Ovary (tissue), 7 donors: ENCODE measurements at regions not wholly inside any gene's neighbourhood (a gene's known extent, or its start where the extent isn't known, plus 50 kb on each side); places are given as distances from the start of the nearest gene placed in this dataset.

Experiments used
- DNase-seq, 5 donors: peaks; one replicate each; pipeline ENCODE4 v3.0.0-alpha.2; 2019 to 2020
- H3K27ac ChIP-seq, 2 donors: fragments of 200-600 bp; one replicate each; pipeline versions ENCODE4 v1.5.1 to v1.8.0; 2019 to 2022
- H3K27me3 ChIP-seq: fragments of 200-600 bp; one replicate; pipeline ENCODE4 v1.8.0; 2022
- H3K36me3 ChIP-seq: fragments of 200-600 bp; sonication (generic); one replicate; pipeline ENCODE4 v1.5.1; 2019
- H3K4me1 ChIP-seq: one replicate; pipeline ENCODE4 v1.8.1; 2013; ENCODE audit warnings: mild to moderate bottlenecking, moderate library complexity; ENCODE audit not compliant: insufficient read depth
- H3K4me3 ChIP-seq: fragments of 200-600 bp; sonication (generic); one replicate; pipeline ENCODE4 v1.5.1; 2017
- H3K9me3 ChIP-seq, 2 donors: fragments of 200-600 bp in 1 of 2; sonication (generic) in 1 of 2; one replicate each; pipeline versions ENCODE4 v1.5.1 to v1.8.1; 2013 to 2019; ENCODE audit warnings: mild to moderate bottlenecking in 1 of 2, moderate library complexity in 1 of 2
- EP300 ChIP-seq: sonication (generic); formaldehyde crosslinking; IDR thresholded peaks from one replicate; pipeline ENCODE4 v1.6.1; 2017; ENCODE audit warnings: antibody characterized with exemption
- POLR2A ChIP-seq: fragments of 450-650 bp; IDR thresholded peaks from one replicate; pipeline ENCODE4 v1.6.1; 2017; ENCODE audit warnings: antibody characterized with exemption, mild to moderate bottlenecking, moderate library complexity
- WGBS, 3 donors: extraction: QIAGEN DNeasy Blood & Tissue Kit in 1 of 3; methylation state at CpG; one replicate each; pipeline versions ENCODE4 v1.1.5 to v1.1.7; 2013 to 2017; 5-methylcytosine and 5-hydroxymethylcytosine counted together
- intact Hi-C, 4 donors: fragments of 100-400 bp; cut with DNase I; formaldehyde crosslinking; loops; one replicate each; pipeline versions ENCODE4 v1.11.0 to v1.15.1; 2022 to 2023
- TF ChIP-seq, protein P1 (sequence below), 3 donors: fragments of 450-650 bp in 2 of 3; fragments of 200-600 bp in 1 of 3; IDR thresholded peaks; one replicate each; pipeline versions ENCODE4 v1.5.1 to v1.8.0; 2016 to 2022; ENCODE audit warnings: antibody characterized with exemption in 3 of 3, mild to moderate bottlenecking in 1 of 3
- donor health status: DM: no; HTN: no; CAD: no; lungs with moderate emphysema.
- donor health status: DM: no; HTN: no; CAD: no.
- donor health status: Bipolar disorder and iron deficiency.
- donor health status: DM: no; HTN: no; CAD: no.
- donor health status: DM: yes; HTN: yes; CAD: no.

DNA sequence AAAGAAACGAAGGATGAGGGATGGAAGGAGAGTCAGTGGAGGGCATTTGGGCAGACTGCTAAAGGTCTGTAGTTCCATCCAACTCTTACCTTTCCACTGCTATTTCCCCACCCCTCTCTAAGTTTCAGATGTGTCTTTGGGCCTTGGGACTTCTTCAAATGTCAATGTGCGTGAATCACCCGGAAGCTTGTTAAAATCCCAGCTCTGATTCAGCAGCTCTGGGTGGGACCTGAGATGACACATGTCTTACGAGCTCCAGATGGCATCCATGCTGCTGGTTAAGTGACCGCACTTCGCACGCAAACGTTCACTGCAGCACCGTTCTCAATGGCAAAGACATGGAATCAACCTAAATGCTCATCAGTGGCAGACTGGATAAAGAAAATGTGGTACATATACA lies 309.9 kb downstream of the VRK1 start:
- Histone ChIP-seq H3K27me3 (no peaks in the 10 kb centered on the region), H3K4me3 (no peak overlapping the region), H3K9me3 (no peaks in the 10 kb centered on the region), H3K27ac (no peak overlapping the region), H3K36me3 (no peaks in the 10 kb centered on the region), H3K4me1 (no peaks in the 10 kb centered on the region)
- intact Hi-C loops, result no loop called here
- TF ChIP-seq, protein P1, sequence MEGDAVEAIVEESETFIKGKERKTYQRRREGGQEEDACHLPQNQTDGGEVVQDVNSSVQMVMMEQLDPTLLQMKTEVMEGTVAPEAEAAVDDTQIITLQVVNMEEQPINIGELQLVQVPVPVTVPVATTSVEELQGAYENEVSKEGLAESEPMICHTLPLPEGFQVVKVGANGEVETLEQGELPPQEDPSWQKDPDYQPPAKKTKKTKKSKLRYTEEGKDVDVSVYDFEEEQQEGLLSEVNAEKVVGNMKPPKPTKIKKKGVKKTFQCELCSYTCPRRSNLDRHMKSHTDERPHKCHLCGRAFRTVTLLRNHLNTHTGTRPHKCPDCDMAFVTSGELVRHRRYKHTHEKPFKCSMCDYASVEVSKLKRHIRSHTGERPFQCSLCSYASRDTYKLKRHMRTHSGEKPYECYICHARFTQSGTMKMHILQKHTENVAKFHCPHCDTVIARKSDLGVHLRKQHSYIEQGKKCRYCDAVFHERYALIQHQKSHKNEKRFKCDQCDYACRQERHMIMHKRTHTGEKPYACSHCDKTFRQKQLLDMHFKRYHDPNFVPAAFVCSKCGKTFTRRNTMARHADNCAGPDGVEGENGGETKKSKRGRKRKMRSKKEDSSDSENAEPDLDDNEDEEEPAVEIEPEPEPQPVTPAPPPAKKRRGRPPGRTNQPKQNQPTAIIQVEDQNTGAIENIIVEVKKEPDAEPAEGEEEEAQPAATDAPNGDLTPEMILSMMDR (IDR thresholded peaks at IDR 0.05), result no peak
- TF ChIP-seq POLR2A (no peak), EP300 (no peak)
- no peak for DNase-seq
- WGBS, 3 donors, result 85 to 91% (median 86%) methylated on average over 9 of the region's 9 CpGs

GRCh38 chr14:97107760-97108159 lies 310.6 kb downstream of the VRK1 start:
- no peak for DNase-seq
- no peaks in the 10 kb centered on the region for H3K9me3 ChIP-seq
- TF ChIP-seq POLR2A (no peak), EP300 (no peak)
- TF ChIP-seq, protein P1 (IDR thresholded peaks at IDR 0.05), result no peak
- no peak overlapping the region for H3K4me3 ChIP-seq
- H3K27ac ChIP-seq, result no peak overlapping the region
- H3K4me1 ChIP-seq, result no peaks in the 10 kb centered on the region
- WGBS, 3 donors, result 61 to 78% (median 64%) methylated on average over 4 of the region's 4 CpGs
- no peaks in the 10 kb centered on the region for H3K27me3 ChIP-seq
- intact Hi-C loops, result no loop called here
- no peaks in the 10 kb centered on the region for H3K36me3 ChIP-seq

GRCh38 chr14:97109234-97109633 lies 312.1 kb downstream of the VRK1 start:
- intact Hi-C loops, result no loop called here
- no peak for DNase-seq
- H3K27me3 ChIP-seq, result no peaks in the 10 kb centered on the region

GRCh38 chr14:97113339-97113738 lies 316.2 kb downstream of the VRK1 start:
- no peak for DNase-seq
- TF ChIP-seq EP300 (no peak), POLR2A (no peak)
- TF ChIP-seq, protein P1 (IDR thresholded peaks at IDR 0.05), result no peak
- Histone ChIP-seq H3K36me3 (no peaks in the 10 kb centered on the region), H3K27ac (no peak overlapping the region), H3K4me3 (no peak overlapping the region), H3K9me3 (no peaks in the 10 kb centered on the region), H3K27me3 (no peaks in the 10 kb centered on the region), H3K4me1 (no peaks in the 10 kb centered on the region)
- intact Hi-C loops, result no loop called here
- 50 to 60% (median 51%) methylated on average over 7 of the region's 7 CpGs for WGBS, 3 donors

More at GRCh38 chr14:97109234-97109633, 312.1 kb downstream of the VRK1 start:
- H3K36me3 ChIP-seq, result no peaks in the 10 kb centered on the region
- no peak overlapping the region for H3K27ac ChIP-seq
- TF ChIP-seq EP300, result no peak
- TF ChIP-seq, protein P1 (IDR thresholded peaks at IDR 0.05), result no peak
- no peak for TF ChIP-seq POLR2A
- H3K4me1 ChIP-seq, result no peaks in the 10 kb centered on the region
- H3K4me3 ChIP-seq, result no peak overlapping the region
- WGBS, 3 donors, result 73 to 83% (median 77%) methylated on average over 7 of the region's 7 CpGs
- H3K9me3 ChIP-seq, result no peaks in the 10 kb centered on the region

DNA sequence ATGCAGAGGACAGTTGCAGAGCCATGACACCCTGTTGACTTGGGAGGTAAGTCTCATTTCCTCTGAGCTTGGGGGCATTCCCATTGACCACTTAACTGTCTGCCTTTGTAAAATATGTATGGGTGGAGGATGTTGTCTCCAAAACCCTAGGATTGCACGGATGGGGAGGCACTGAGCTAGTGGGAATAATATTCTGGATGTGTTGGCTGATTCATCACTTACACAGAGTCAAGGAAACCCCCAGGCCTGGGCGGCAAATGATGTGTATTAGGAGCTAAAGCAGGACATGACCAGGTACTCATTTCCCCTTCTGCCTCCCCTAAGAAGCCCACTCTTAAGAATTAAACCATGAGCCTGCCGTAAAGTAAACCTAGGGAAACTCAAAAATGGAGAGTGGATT lies 319.4 kb downstream of the VRK1 start:
- Histone ChIP-seq H3K27ac (no peak overlapping the region), H3K9me3 (no peaks in the 10 kb centered on the region), H3K36me3 (no peaks in the 10 kb centered on the region), H3K27me3 (no peaks in the 10 kb centered on the region), H3K4me1 (no peaks in the 10 kb centered on the region), H3K4me3 (no peak overlapping the region)
- no peak for DNase-seq
- intact Hi-C loops, result no loop called here
- 75 to 86% (median 81%) methylated on average over 3 of the region's 3 CpGs for WGBS, 3 donors
- no peak for TF ChIP-seq EP300
- TF ChIP-seq POLR2A, result no peak
- TF ChIP-seq, protein P1 (IDR thresholded peaks at IDR 0.05), result no peak
